ENCODE measurements at regions not wholly inside any gene's neighbourhood (a gene's known extent, or its start where the extent isn't known, plus 50 kb on each side); places are given as distances from the start of the nearest gene placed in this dataset.

- no peak for TF ChIP-seq CTCF (conservative IDR thresholded peaks at IDR 0.05; ENCODE audit: low read depth)
- ChIA-PET POLR2A (ENCODE audit: low non-redundant PET) (no interaction called here), CTCF (no interaction called here)
- no peak for DNase-seq (ENCODE audit: low spot score)
- H3K27ac ChIP-seq = no peak overlapping the region
These were observed 583.9 kb downstream of the NLGN4X start for GRCh38 chrX:5644776-5645175.

GRCh38 chrX:5640071-5640470, 588.6 kb downstream of the NLGN4X start:
- POLR2A ChIA-PET (ENCODE audit: low non-redundant PET) = no interaction called here
- CTCF ChIA-PET = no interaction called here
- TF ChIP-seq CTCF (conservative IDR thresholded peaks at IDR 0.05; ENCODE audit: low read depth) = no peak
- DNase-seq (ENCODE audit: low spot score) = no peak
- no peak overlapping the region for H3K27ac ChIP-seq

GRCh38 chrX:5638572-5638971, 590.1 kb downstream of the NLGN4X start:
- no peak overlapping the region for H3K27ac ChIP-seq
- CTCF ChIA-PET = no interaction called here
- no peak for DNase-seq (ENCODE audit: low spot score)
- POLR2A ChIA-PET (ENCODE audit: low non-redundant PET) = no interaction called here
- TF ChIP-seq CTCF (conservative IDR thresholded peaks at IDR 0.05; ENCODE audit: low read depth) = no peak

- ChIA-PET CTCF (no interaction called here), POLR2A (ENCODE audit: low non-redundant PET) (no interaction called here)
- no peak for DNase-seq (ENCODE audit: low spot score)
- no peak overlapping the region for H3K27ac ChIP-seq
- TF ChIP-seq CTCF (conservative IDR thresholded peaks at IDR 0.05; ENCODE audit: low read depth) = no peak
These were observed 595.8 kb downstream of the NLGN4X start for GRCh38 chrX:5632887-5633286.

- DNase-seq (ENCODE audit: low spot score) = no peak
- CTCF ChIA-PET = no interaction called here
- no peak overlapping the region for H3K27ac ChIP-seq
These were observed 596.5 kb downstream of the NLGN4X start for GRCh38 chrX:5632061-5632614.

GRCh38 chrX:5617666-5618065, 611.0 kb downstream of the NLGN4X start:
- TF ChIP-seq CTCF (conservative IDR thresholded peaks at IDR 0.05; ENCODE audit: low read depth) = no peak
- ChIA-PET CTCF (no interaction called here), POLR2A (ENCODE audit: low non-redundant PET) (no interaction called here)
- H3K27ac ChIP-seq = no peak overlapping the region
- no peak for DNase-seq (ENCODE audit: low spot score)

More at GRCh38 chrX:5632061-5632614, 596.5 kb downstream of the NLGN4X start:
- POLR2A ChIA-PET (ENCODE audit: low non-redundant PET) = no interaction called here
- no peak for TF ChIP-seq CTCF (conservative IDR thresholded peaks at IDR 0.05; ENCODE audit: low read depth)

GRCh38 chrX:5595570-5595969, 633.1 kb downstream of the NLGN4X start:
- DNase-seq (ENCODE audit: low spot score) = no peak
- POLR2A ChIA-PET (ENCODE audit: low non-redundant PET) = no interaction called here
- H3K27ac ChIP-seq = no peak overlapping the region
- CTCF ChIA-PET = no interaction called here
- TF ChIP-seq CTCF (conservative IDR thresholded peaks at IDR 0.05; ENCODE audit: low read depth) = no peak
